ENCODE measurements at regions not wholly inside any gene's neighbourhood (a gene's known extent, or its start where the extent isn't known, plus 50 kb on each side); places are given as distances from the start of the nearest gene placed in this dataset.

DNA sequence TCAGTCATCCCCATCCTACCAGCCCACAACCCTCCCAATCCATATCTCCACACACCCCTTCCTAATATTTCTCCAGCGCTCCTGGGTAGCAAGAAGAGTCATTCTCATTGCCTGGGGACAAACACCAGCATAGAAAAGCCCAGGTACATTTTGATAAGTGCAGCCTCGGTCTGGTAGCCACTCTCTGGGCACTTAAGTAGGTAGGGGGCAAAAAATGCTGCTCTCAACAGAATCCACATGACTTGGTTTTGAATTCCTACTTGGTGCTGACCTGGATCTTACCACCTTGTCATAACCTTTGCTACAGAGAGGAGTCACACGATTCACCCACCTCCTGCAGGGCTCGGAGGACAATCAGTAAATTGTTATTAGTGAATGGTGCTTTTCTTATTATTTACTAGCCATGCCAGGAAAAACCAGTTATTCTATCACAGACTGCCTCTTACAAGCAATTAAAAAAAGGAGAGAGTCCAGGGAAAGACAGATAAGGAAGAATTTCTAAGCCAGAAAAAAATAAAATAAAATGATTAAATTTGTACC is 249.1 kb downstream of the LY86 start:
- Histone ChIP-seq H3K27me3 (ENCODE audit: insufficient read depth, low read length) (no peaks in the 10 kb centered on the region), H4K20me1 (ENCODE audit: insufficient read depth, low read length) (no peaks in the 10 kb centered on the region), H3K9me2 (ENCODE audit: low read depth, low read length) (no peaks in the 10 kb centered on the region), H3K4me1 (ENCODE audit: insufficient read depth, low read length, severe bottlenecking) (no peaks in the 10 kb centered on the region), H3K4me3 (ENCODE audit: low read depth, low read length, poor library complexity, severe bottlenecking) (no peak overlapping the region), H3K9me3 (ENCODE audit: low read length) (no peaks in the 10 kb centered on the region), H2AFZ (ENCODE audit: low read length) (no peak overlapping the region), H3K27ac (ENCODE audit: low read depth, low read length, poor library complexity, severe bottlenecking) (no peak overlapping the region), H3K9ac (ENCODE audit: low read length) (no peak overlapping the region), H3K79me2 (ENCODE audit: insufficient read depth, low read length) (no peaks in the 10 kb centered on the region), H3K4me2 (ENCODE audit: low read length) (no peak overlapping the region), H3F3A (ENCODE audit: insufficient read depth, low read length) (no peaks in the 10 kb centered on the region), H3K36me3 (ENCODE audit: insufficient read depth, low read length) (no peaks in the 10 kb centered on the region)
- TF ChIP-seq, protein P1, sequence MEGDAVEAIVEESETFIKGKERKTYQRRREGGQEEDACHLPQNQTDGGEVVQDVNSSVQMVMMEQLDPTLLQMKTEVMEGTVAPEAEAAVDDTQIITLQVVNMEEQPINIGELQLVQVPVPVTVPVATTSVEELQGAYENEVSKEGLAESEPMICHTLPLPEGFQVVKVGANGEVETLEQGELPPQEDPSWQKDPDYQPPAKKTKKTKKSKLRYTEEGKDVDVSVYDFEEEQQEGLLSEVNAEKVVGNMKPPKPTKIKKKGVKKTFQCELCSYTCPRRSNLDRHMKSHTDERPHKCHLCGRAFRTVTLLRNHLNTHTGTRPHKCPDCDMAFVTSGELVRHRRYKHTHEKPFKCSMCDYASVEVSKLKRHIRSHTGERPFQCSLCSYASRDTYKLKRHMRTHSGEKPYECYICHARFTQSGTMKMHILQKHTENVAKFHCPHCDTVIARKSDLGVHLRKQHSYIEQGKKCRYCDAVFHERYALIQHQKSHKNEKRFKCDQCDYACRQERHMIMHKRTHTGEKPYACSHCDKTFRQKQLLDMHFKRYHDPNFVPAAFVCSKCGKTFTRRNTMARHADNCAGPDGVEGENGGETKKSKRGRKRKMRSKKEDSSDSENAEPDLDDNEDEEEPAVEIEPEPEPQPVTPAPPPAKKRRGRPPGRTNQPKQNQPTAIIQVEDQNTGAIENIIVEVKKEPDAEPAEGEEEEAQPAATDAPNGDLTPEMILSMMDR (IDR thresholded peaks at IDR 0.05; ENCODE audit: low read length): no peak
- TF ChIP-seq EZH2 (IDR thresholded peaks at IDR 0.05; ENCODE audit: borderline replicate concordance, low read length): no peak

- Histone ChIP-seq H3K79me2 (ENCODE audit: insufficient read depth, low read length) (no peaks in the 10 kb centered on the region), H3K4me3 (ENCODE audit: low read depth, low read length, poor library complexity, severe bottlenecking) (no peak overlapping the region), H3K36me3 (ENCODE audit: insufficient read depth, low read length) (no peaks in the 10 kb centered on the region), H3K9me3 (ENCODE audit: low read length) (no peaks in the 10 kb centered on the region), H3K27ac (ENCODE audit: low read depth, low read length, poor library complexity, severe bottlenecking) (no peak overlapping the region), H3K27me3 (ENCODE audit: insufficient read depth, low read length) (peaks cover 4% of the 10 kb centered on the region; the same call in 1 of the 2 replicates), H3K9ac (ENCODE audit: low read length) (no peak overlapping the region), H3K9me2 (ENCODE audit: low read depth, low read length) (no peaks in the 10 kb centered on the region), H3K4me1 (ENCODE audit: insufficient read depth, low read length, severe bottlenecking) (no peaks in the 10 kb centered on the region), H3K4me2 (ENCODE audit: low read length) (no peak overlapping the region), H2AFZ (ENCODE audit: low read length) (no peak overlapping the region), H4K20me1 (ENCODE audit: insufficient read depth, low read length) (no peaks in the 10 kb centered on the region), H3F3A (ENCODE audit: insufficient read depth, low read length) (no peaks in the 10 kb centered on the region)
- TF ChIP-seq EZH2 (IDR thresholded peaks at IDR 0.05; ENCODE audit: borderline replicate concordance, low read length): no peak
- TF ChIP-seq, protein P1 (IDR thresholded peaks at IDR 0.05; ENCODE audit: low read length): no peak
Observed at GRCh38 chr6:6840831-6841291, 252.3 kb downstream of the LY86 start.

GRCh38 chr6:6841571-6841970 is 253.1 kb downstream of the LY86 start:
- no peaks in the 10 kb centered on the region for H3K9me3 ChIP-seq (ENCODE audit: low read length)
- no peaks in the 10 kb centered on the region for H3K79me2 ChIP-seq (ENCODE audit: insufficient read depth, low read length)
- no peak overlapping the region for H3K9ac ChIP-seq (ENCODE audit: low read length)
- no peaks in the 10 kb centered on the region for H4K20me1 ChIP-seq (ENCODE audit: insufficient read depth, low read length)
- no peak overlapping the region for H3K4me3 ChIP-seq (ENCODE audit: low read depth, low read length, poor library complexity, severe bottlenecking)
- no peaks in the 10 kb centered on the region for H3K9me2 ChIP-seq (ENCODE audit: low read depth, low read length)
- H3K36me3 ChIP-seq (ENCODE audit: insufficient read depth, low read length): no peaks in the 10 kb centered on the region
- H3K27ac ChIP-seq (ENCODE audit: low read depth, low read length, poor library complexity, severe bottlenecking): no peak overlapping the region
- H3K4me2 ChIP-seq (ENCODE audit: low read length): no peak overlapping the region
- H3F3A ChIP-seq (ENCODE audit: insufficient read depth, low read length): no peaks in the 10 kb centered on the region
- H2AFZ ChIP-seq (ENCODE audit: low read length): no peak overlapping the region
- TF ChIP-seq, protein P1 (IDR thresholded peaks at IDR 0.05; ENCODE audit: low read length): no peak
- no peak for TF ChIP-seq EZH2 (IDR thresholded peaks at IDR 0.05; ENCODE audit: borderline replicate concordance, low read length)
- no peaks in the 10 kb centered on the region for H3K4me1 ChIP-seq (ENCODE audit: insufficient read depth, low read length, severe bottlenecking)
- H3K27me3 ChIP-seq (ENCODE audit: insufficient read depth, low read length): peaks cover 4% of the 10 kb centered on the region; the same call in 1 of the 2 replicates
